RWPE2 (cell line): ENCODE measurements at regions not wholly inside any gene's neighbourhood (a gene's known extent, or its start where the extent isn't known, plus 50 kb on each side); places are given as distances from the start of the nearest gene placed in this dataset.
"Not testable (repeated sequence)": the region's sequence is repeated elsewhere in the genome, so short reads cannot be mapped to it uniquely, and the experiment has no call there.

Source experiments
- ATAC-seq: fragments of 200-7000 bp; cut with Tn5 transposase; 3 replicates; pipeline ENCODE4 v1.9.1; 2021; ENCODE audit warnings: low read depth
- DNase-seq: peaks from one replicate; pipeline ENCODE4 v3.0.0-alpha.2; 2020; ENCODE audit warnings: low spot score
- H3K27ac ChIP-seq: fragments of 450-650 bp; 2 replicates; pipeline ENCODE4 v1.5.1; 2017; ENCODE audit warnings: mild to moderate bottlenecking; ENCODE audit not compliant: poor library complexity, severe bottlenecking
- H3K27me3 ChIP-seq: fragments of 250-450 bp; sonication (Bioruptor Pico); 2 replicates; pipeline ENCODE4 v1.5.1; 2021; ENCODE audit warnings: mild to moderate bottlenecking, moderate library complexity; ENCODE audit not compliant: insufficient read depth, poor library complexity, severe bottlenecking
- H3K36me3 ChIP-seq: fragments of 250-450 bp; sonication (Bioruptor Pico); 2 replicates; pipeline ENCODE4 v1.5.1; 2020; ENCODE audit warnings: low read depth, mild to moderate bottlenecking, moderate library complexity
- H3K4me1 ChIP-seq: fragments of 250-450 bp; sonication (Bioruptor Pico); 2 replicates; pipeline ENCODE4 v1.5.1; 2021; ENCODE audit warnings: mild to moderate bottlenecking, moderate library complexity; ENCODE audit not compliant: insufficient read depth, poor library complexity, severe bottlenecking
- H3K4me3 ChIP-seq: fragments of 250-450 bp; sonication (Bioruptor Pico); 2 replicates; pipeline ENCODE4 v1.5.1; 2021; ENCODE audit warnings: mild to moderate bottlenecking, moderate library complexity; ENCODE audit not compliant: severe bottlenecking
- H3K9me3 ChIP-seq: fragments of 250-450 bp; sonication (Bioruptor Pico); 2 replicates; pipeline ENCODE4 v1.5.1; 2021; ENCODE audit warnings: mild to moderate bottlenecking, moderate library complexity; ENCODE audit not compliant: severe bottlenecking
- CTCF ChIP-seq: fragments of 450-650 bp; IDR thresholded peaks from one replicate; pipeline ENCODE4 v1.5.1; 2017; ENCODE audit warnings: mild to moderate bottlenecking, moderate library complexity; ENCODE audit not compliant: poor library complexity, severe bottlenecking

DNA sequence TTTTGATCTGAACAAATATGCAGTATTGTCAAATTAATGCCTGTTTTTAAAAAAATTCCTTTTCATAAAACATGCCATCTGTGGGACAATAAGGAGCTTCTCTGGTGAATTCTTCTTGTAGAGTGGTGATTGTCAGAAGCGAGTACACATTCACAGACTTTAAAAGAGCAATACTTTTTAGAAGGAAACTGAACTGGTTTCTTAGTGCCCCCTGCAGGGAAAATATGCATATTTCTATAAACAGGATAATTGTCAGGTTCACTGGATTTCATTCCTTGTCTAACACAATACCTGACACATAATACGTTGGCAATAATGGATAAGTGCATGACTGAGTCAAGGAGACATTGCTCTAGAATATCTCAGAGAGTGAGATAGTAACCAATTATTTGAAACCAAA lies 133.7 kb downstream of the KIF4B start:
- ATAC-seq (no peak), DNase-seq (no peak)
- Histone ChIP-seq H3K27me3 (no peaks in the 10 kb centered on the region), H3K27ac (no peak overlapping the region), H3K4me3 (no peak overlapping the region), H3K36me3 (no peaks in the 10 kb centered on the region), H3K4me1 (no peaks in the 10 kb centered on the region), H3K9me3 (no peaks in the 10 kb centered on the region)
- peak; percentile 60 for TF ChIP-seq CTCF

GRCh38 chr5:155148694-155149093 lies 135.1 kb downstream of the KIF4B start:
- no peak overlapping the region for H3K27ac ChIP-seq
- H3K4me3 ChIP-seq: no peak overlapping the region
- H3K36me3 ChIP-seq: no peaks in the 10 kb centered on the region
- DNase-seq: no peak
- no peak for TF ChIP-seq CTCF
- no peaks in the 10 kb centered on the region for H3K9me3 ChIP-seq
- no peak for ATAC-seq
- no peaks in the 10 kb centered on the region for H3K27me3 ChIP-seq
- no peaks in the 10 kb centered on the region for H3K4me1 ChIP-seq

DNA sequence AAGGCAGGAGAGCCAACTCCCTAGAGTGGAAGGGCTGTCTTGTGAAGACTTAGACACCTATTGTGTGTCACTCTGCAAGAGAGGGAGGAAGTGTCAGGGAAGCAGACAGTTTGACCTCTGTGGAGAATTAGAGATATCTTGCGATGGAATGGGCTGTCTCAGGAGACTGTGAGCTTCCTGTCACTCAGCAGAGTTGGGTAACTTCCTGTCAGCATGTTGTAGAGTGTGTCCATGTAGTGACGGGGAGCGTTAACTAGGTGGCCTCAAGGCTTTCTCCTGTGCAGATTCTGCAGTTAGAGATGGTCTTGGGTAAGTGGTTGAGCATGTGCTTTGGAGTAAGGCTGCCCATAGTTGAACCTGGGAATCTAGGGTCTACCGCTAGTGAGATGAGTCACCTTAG lies 136.5 kb downstream of the KIF4B start:
- no peak for TF ChIP-seq CTCF
- no peaks in the 10 kb centered on the region for H3K27me3 ChIP-seq
- ATAC-seq (0 out of 3 replicates have a peak, but pooled peaks have one; percentile 14), DNase-seq (no peak)
- no peaks in the 10 kb centered on the region for H3K4me1 ChIP-seq
- H3K27ac ChIP-seq: no peak overlapping the region
- H3K36me3 ChIP-seq: no peaks in the 10 kb centered on the region
- no peak overlapping the region for H3K4me3 ChIP-seq
- no peaks in the 10 kb centered on the region for H3K9me3 ChIP-seq

DNA sequence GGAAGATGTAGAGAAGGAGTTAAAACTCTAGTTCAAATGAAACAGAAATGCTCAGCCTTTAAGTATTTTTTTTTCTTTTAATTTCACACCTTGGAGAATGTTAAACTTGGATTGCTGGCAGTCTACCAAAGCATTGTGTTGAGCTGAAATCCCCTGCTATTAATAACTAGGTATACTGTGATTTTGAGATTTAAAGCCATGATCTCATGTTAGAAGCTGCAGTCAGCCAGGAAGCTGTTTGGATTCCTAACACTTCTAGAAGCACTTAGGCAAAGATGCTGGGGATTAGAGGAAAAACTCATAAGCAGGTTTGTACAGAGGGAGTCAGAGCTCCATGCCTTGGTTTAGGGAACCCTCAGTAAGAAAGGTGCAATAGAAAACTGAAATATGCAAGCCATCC lies 141.4 kb downstream of the KIF4B start:
- no peaks in the 10 kb centered on the region for H3K4me1 ChIP-seq
- H3K4me3 ChIP-seq: no peak overlapping the region
- no peak overlapping the region for H3K27ac ChIP-seq
- DNase-seq: no peak
- no peaks in the 10 kb centered on the region for H3K36me3 ChIP-seq
- ATAC-seq: no peak
- no peaks in the 10 kb centered on the region for H3K27me3 ChIP-seq
- TF ChIP-seq CTCF: no peak
- H3K9me3 ChIP-seq: no peaks in the 10 kb centered on the region

GRCh38 chr5:155163084-155163483 lies 149.5 kb downstream of the KIF4B start:
- not testable (repeated sequence) for H3K27ac ChIP-seq, DNase-seq, H3K4me1 ChIP-seq, H3K4me3 ChIP-seq, H3K27me3 ChIP-seq, ATAC-seq, H3K36me3 ChIP-seq, H3K9me3 ChIP-seq

- no peak for TF ChIP-seq CTCF
- H3K27ac ChIP-seq: no peak overlapping the region
- peaks cover 4% of the 10 kb centered on the region for H3K9me3 ChIP-seq
- H3K36me3 ChIP-seq: no peaks in the 10 kb centered on the region
- H3K4me1 ChIP-seq: no peaks in the 10 kb centered on the region
- H3K27me3 ChIP-seq: no peaks in the 10 kb centered on the region
- no peak for DNase-seq
- ATAC-seq: no peak
- H3K4me3 ChIP-seq: no peak overlapping the region
Measured at GRCh38 chr5:155167736-155168135, 154.2 kb downstream of the KIF4B start.
